ENCODE measurements at regions not wholly inside any gene's neighbourhood (a gene's known extent, or its start where the extent isn't known, plus 50 kb on each side); places are given as distances from the start of the nearest gene placed in this dataset.

- intact Hi-C loops (cut with micrococcal nuclease), result no loop called here
- ChIA-PET POLR2A (ENCODE audit: unreplicated experiment) (no interaction called here), CTCF (no interaction called here)
- no peaks in the 10 kb centered on the region for H3K79me1 ChIP-seq (ENCODE audit: low read depth in 1 of 2, low read length in 2 of 2)
- DNase-seq (peak; percentile 5), ATAC-seq (ENCODE audit: low read depth) (no peak)
- no peak overlapping the region for H4K91ac ChIP-seq (ENCODE audit: insufficient read depth, low read depth, low read length)
- TF ChIP-seq POLR2A (IDR thresholded peaks at IDR 0.05; ENCODE audit: low read depth, low read length), result no peak
- no peak for TF ChIP-seq FOS (IDR thresholded peaks at IDR 0.05; ENCODE audit: low read depth, low read length)
- no peak for TF ChIP-seq CHD1 (IDR thresholded peaks at IDR 0.05; ENCODE audit: low read depth, low read length)
- no peak for TF ChIP-seq MAZ (IDR thresholded peaks at IDR 0.05; ENCODE audit: borderline replicate concordance, low read depth, low read length)
- no peak for TF ChIP-seq RFX5 (IDR thresholded peaks at IDR 0.05; ENCODE audit: low read depth, low read length)
- no peak for TF ChIP-seq NFE2L2 (IDR thresholded peaks at IDR 0.05; ENCODE audit: low read depth, low read length)
- TF ChIP-seq, protein P1, sequence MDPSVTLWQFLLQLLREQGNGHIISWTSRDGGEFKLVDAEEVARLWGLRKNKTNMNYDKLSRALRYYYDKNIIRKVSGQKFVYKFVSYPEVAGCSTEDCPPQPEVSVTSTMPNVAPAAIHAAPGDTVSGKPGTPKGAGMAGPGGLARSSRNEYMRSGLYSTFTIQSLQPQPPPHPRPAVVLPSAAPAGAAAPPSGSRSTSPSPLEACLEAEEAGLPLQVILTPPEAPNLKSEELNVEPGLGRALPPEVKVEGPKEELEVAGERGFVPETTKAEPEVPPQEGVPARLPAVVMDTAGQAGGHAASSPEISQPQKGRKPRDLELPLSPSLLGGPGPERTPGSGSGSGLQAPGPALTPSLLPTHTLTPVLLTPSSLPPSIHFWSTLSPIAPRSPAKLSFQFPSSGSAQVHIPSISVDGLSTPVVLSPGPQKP (IDR thresholded peaks at IDR 0.05; ENCODE audit: borderline replicate concordance, low read depth, low read length), result no peak
- TF ChIP-seq MAFK (IDR thresholded peaks at IDR 0.05; ENCODE audit: low read depth, low read length), result no peak
- no peak for TF ChIP-seq CTCF (conservative IDR thresholded peaks at IDR 0.05; ENCODE audit: low read depth, low read length)
- TF ChIP-seq CEBPB (IDR thresholded peaks at IDR 0.05; ENCODE audit: low read depth, low read length), result no peak
- no peak for TF ChIP-seq RAD21 (IDR thresholded peaks at IDR 0.05; ENCODE audit: low read length)
- TF ChIP-seq MXI1 (IDR thresholded peaks at IDR 0.05; ENCODE audit: borderline replicate concordance, low read depth, low read length), result no peak
- no peak for TF ChIP-seq USF2 (IDR thresholded peaks at IDR 0.05; ENCODE audit: low read depth, low read length)
- TF ChIP-seq RCOR1 (IDR thresholded peaks at IDR 0.05; ENCODE audit: insufficient replicate concordance, low read length), result no peak
- no peak overlapping the region for H2BK5ac ChIP-seq (ENCODE audit: low read depth, low read length, poor library complexity, severe bottlenecking)
- H2BK20ac ChIP-seq (ENCODE audit: low read depth, low read length), result no peak overlapping the region
- H3K23ac ChIP-seq (ENCODE audit: low read depth, low read length), result no peak overlapping the region
- H2AK9ac ChIP-seq (replicated peaks; ENCODE audit: low read depth, low read length, poor library complexity), result no peak overlapping the region
- no peaks in the 10 kb centered on the region for H3K36me3 ChIP-seq (ENCODE audit: control insufficient read depth, insufficient read depth, low read length)
- no peaks in the 10 kb centered on the region for H3K27me3 ChIP-seq (ENCODE audit: control insufficient read depth, insufficient read depth, low read length)
- dilution Hi-C loops (cut with HindIII; ENCODE audit: low sequenced_read_pairs, unreplicated experiment), result no loop called here
- in situ Hi-C loops (cut with MboI; ENCODE audit: low sequenced_read_pairs), result no loop called here
- no peak overlapping the region for H3K18ac ChIP-seq (ENCODE audit: low read depth, low read length)
- H2BK120ac ChIP-seq (ENCODE audit: low read depth, low read length), result no peak overlapping the region
- H3K9me3 ChIP-seq (ENCODE audit: control insufficient read depth, insufficient read depth, low read length), result no peaks in the 10 kb centered on the region
- H3K9ac ChIP-seq (ENCODE audit: low read depth, low read length), result no peak overlapping the region
- H3K4me3 ChIP-seq (ENCODE audit: insufficient read depth, low read depth, low read length), result no peak overlapping the region
- H4K20me1 ChIP-seq (ENCODE audit: insufficient read depth, low read length), result no peaks in the 10 kb centered on the region
- no peak overlapping the region for H2BK15ac ChIP-seq (ENCODE audit: low read depth, low read length)
- H3K4ac ChIP-seq (ENCODE audit: low read depth, low read length), result no peak overlapping the region
- H4K5ac ChIP-seq (ENCODE audit: low read depth, low read length), result no peak overlapping the region
- no peaks in the 10 kb centered on the region for H3K4me1 ChIP-seq (ENCODE audit: control insufficient read depth, insufficient read depth, low read length)
- H3K14ac ChIP-seq (replicated peaks; ENCODE audit: low read depth, low read length), result no peak overlapping the region
- H3K56ac ChIP-seq (ENCODE audit: extremely low read depth, insufficient read depth, low read length), result no peak overlapping the region
- no peak overlapping the region for H3K4me2 ChIP-seq (ENCODE audit: low read depth, low read length)
- H3K27ac ChIP-seq (ENCODE audit: insufficient read depth, low read length), result no peak overlapping the region
- no peaks in the 10 kb centered on the region for H3K9me1 ChIP-seq (ENCODE audit: insufficient read depth, low read length)
- no peak overlapping the region for H4K8ac ChIP-seq (ENCODE audit: low read depth in 2 of 2, low read length in 2 of 2)
- H2AK5ac ChIP-seq (ENCODE audit: low read depth, low read length), result no peak overlapping the region
- no TSS peak for BruUV-seq (replicated peaks)
- H2AFZ ChIP-seq (replicated peaks; ENCODE audit: low read length, poor library complexity), result no peak overlapping the region
Observed at GRCh38 chr2:18243816-18244215, 316.6 kb downstream of the RDH14 start.

Data from IMR-90 (cell line).